NCI-H748 (cell line): ENCODE measurements at regions not wholly inside any gene's neighbourhood (a gene's known extent, or its start where the extent isn't known, plus 50 kb on each side); places are given as distances from the start of the nearest gene placed in this dataset.
"Not testable (repeated sequence)": the region's sequence is repeated elsewhere in the genome, so short reads cannot be mapped to it uniquely, and the experiment has no call there.

Experiments
- DNase-seq: peaks from one replicate; lab custom pipeline; 2025; ENCODE audit not compliant: unreplicated experiment; lab: John Stamatoyannopoulos, UW

- DNase-seq, result not testable (repeated sequence)
Measured at GRCh38 chr6:60389094-60389493, 1896.9 kb downstream of the KHDRBS2 start.

DNA sequence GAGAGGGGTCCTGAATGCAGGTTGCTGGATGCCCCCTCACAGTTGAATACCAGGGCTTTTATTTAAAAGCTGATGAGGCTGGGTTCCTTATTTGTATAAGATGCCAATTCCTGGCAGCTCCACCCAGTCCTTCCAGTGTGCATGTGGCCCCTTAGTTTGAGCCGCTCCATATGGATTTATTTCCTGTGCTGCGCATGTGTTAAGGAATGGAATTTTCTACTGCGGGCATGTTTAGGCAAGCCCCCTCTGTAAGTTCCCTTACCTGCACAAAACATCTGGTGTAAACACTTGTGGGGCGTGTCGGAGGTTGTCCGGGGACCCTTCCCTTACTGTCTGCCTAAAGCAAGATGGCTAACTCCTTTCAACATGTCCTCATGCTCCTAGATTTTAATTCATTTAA lies 1901.4 kb downstream of the KHDRBS2 start:
- not testable (repeated sequence) for DNase-seq

DNA sequence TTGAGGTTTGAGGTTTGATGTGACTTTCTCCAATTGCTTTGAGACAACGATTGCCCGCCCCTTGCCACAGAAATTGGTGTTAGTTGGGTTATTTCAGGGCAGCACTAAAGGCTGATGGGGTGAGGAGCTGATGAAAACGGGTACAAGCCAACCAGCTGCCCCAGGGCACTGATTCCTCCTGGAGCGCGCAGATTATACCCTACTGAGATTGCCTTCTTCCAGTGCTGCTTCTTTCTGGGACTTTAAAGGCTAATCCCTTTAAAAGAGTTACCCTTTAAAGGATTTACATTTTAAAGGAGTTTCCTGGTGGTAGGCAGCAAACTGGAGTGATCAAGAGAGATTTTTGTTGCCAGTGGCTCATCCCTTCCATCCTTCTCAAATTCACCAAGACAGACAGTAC lies 1903.3 kb downstream of the KHDRBS2 start:
- DNase-seq, result not testable (repeated sequence)

- not testable (repeated sequence) for DNase-seq
Measured at GRCh38 chr6:60374078-60374477, 1911.9 kb downstream of the KHDRBS2 start.

DNA sequence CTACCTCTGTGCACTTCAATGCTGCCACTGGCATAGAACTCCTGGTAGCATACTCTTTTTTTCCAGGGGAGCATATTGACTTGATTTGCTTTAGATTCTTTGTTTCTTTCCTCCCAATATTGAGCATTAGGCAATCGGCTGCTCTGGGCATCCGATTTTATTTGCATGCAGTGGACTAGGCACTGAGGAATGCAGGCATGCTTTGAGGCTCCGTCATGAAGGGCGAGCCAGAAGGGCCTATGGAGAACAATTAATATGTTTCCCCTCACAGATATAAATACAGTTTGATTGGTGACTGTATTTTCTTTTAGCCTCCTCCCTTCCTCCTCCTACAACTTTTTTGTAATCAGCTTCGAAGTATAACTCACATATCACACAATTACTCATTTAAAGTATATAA lies 1918.2 kb downstream of the KHDRBS2 start:
- not testable (repeated sequence) for DNase-seq

DNA sequence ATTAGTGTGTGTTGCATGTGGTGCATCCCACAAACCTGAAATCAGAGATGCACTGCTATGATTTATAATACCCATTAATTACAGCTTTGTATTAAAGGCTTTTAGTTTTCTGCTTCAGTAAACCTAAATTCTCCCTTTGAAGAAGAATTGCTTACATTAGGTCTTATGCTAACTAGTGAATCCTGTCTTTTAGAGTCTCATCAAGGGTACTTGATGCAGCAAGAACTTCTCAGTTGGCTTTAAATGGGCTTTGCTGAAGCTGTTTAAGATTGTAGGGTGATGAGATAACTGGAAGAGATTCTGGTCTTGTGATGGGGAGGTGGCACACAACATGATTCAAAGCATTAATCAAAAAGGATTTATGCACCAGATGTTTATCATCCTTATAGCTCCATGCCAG lies 1920.1 kb downstream of the KHDRBS2 start:
- not testable (repeated sequence) for DNase-seq

DNA sequence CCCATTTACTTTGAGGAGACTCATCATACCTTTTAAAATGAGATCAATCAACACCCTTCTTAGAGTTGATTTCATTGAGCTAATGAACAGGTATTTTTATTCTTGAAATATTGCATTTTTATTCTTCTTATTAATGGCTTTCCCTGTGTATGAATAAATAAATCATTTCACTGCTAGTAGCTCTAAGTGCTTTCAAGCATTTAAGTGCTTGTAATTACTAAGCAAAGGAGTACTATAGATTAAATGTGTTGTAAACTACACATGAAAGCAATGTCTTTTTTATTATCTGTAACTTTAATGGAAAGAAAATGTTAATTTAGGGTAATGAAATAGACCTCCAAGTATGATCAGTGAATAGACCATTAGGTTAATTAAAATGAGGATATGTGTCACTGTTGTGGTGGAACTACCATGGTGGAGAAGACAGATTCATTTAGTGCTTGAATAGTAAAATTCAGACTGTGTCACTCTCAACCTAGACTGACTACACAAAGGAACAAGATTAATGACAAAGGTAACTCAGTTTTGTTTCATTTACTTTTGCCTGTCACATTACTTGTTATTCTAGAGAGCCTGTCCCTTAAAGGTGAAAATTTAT lies 1943.5 kb downstream of the KHDRBS2 start:
- DNase-seq, result not testable (repeated sequence)

DNA sequence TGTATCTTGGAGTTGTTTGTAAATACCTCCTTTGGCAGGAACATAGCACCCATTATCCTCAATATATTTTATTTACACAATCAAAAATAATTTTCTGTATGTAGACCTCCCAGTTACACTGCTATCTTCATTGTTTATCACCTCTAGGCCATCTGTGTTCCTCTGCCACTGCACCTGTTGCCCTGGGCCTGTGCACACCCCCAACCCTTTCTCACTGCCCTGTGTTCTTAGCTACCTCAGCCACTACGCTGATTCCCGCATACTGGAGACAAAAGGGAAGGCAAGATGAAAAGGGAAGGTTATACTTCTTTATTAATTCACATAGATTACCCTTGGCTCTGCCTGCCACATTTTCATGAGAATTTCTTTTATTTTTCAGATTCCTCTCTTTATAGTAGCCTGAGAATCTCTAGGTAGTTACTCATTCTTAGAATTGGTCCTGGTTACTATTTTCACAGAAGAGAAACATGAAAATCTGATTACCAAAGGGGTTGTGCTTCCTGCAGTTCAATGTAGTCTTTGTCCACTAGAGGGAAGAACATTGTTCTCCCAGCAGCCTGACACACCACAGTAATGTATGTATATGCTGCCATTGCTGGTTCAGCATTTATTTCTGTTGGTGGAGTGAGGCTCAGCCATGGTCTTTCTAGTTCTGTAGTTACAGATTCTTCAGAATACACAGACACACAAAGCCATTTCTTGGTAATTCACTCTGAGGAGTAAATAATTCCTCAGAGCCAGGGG lies 1947.5 kb downstream of the KHDRBS2 start:
- DNase-seq, result not testable (repeated sequence)

DNA sequence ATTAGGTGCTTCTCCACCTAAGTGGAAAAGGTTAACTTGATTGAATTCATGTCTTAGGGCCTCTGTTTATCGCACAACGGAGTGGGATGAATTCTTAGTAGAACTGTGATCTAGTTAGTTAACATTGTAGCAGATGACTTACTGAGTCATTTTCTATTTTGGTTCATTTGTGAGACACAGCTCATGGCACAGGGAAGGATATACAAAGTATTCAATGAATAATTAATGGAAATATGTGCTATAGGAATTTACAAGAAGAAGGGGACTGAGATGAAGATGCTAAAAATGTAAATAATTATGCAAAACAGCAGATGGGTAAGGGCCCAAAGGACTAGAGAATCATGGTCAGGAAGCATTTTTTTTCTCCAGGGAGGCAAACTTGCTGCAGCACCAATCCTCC lies 1950.9 kb downstream of the KHDRBS2 start:
- not testable (repeated sequence) for DNase-seq

DNA sequence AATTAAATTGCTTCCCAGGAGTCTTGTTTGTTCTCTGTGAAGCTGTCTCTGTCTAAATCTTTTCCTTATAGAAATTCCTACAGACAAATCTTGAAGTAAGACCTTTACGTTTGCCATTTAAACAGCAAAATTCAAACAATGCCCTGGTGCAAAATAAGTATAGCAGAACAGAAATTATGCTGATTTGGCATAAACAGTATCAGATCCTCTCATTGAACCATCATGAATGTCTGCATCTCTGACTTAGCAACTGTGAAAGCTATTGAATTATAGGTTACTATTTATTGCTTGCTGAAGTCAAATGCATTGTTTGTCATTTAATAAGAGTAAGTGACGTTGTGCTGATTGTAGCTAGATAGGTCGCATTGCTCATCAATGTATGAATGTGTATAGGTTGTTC lies 1952.3 kb downstream of the KHDRBS2 start:
- DNase-seq, result not testable (repeated sequence)

DNA sequence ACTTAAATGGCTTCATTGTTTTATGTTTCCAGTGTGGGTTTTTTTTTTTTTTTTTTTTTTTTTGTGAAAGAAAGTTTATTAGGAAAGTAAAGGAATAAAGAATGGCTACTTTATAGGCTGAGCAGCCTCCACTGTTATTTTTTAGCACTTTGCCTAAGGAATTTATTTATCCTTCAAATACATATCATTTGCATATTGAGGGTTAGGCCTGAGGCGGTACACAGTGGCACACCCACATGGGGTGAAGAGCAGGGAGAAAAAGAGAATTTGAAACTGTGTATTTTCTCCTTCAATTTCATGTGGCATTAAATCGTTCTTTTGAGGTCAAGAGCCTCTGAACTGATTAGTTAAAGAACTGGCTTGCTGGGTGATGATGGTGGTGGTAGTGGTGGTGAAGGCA lies 1977.1 kb downstream of the KHDRBS2 start:
- not testable (repeated sequence) for DNase-seq
